GM19099 (cell line): ENCODE measurements at regions not wholly inside any gene's neighbourhood (a gene's known extent, or its start where the extent isn't known, plus 50 kb on each side); places are given as distances from the start of the nearest gene placed in this dataset.

Source experiments
- POLR2A ChIP-seq: IDR thresholded peaks from 3 replicates; pipeline ENCODE4 v1.6.1; 2011; ENCODE audit warnings: low read depth; ENCODE audit not compliant: insufficient read length; ENCODE audit errors: extremely low read depth

DNA sequence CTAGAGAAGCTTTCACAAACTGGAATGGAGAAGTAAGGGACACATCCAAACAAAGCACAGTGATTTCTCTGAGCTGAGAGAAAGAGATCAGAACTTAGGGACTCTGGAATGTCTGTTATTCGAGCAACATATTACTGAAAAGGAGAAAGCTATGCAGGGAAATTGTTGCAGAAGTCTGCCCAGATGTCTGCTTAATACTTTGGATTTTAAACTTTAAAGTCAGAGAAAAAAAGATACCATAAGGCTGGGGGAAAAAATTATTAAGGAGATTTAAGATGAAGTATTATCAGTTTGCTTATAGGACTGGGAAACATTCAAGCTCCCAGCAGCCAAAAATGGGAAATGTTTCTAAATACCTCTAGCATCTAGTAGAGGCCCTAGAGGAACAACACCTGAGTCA, 803.9 kb downstream of the TAF11L14 start:
- TF ChIP-seq POLR2A: no peak

DNA sequence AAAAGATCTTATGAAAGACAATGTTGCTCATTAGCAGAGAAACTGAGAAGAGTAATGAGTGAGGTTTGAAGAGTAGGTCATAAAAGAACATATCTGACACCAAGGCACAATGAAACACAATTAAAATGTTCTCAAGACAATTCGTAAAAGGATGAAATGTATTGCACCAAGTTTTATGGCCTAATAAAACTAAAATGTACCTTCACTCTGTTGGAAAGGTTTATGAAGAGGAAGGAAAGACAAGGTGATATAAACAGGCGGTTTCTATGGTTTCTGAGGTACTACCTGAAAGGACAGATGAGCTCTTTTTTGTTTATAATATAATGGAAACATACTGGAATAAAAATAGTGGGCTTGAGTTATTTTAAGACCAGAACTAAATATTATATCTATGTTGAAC, 821.3 kb downstream of the TAF11L14 start:
- no peak for TF ChIP-seq POLR2A

DNA sequence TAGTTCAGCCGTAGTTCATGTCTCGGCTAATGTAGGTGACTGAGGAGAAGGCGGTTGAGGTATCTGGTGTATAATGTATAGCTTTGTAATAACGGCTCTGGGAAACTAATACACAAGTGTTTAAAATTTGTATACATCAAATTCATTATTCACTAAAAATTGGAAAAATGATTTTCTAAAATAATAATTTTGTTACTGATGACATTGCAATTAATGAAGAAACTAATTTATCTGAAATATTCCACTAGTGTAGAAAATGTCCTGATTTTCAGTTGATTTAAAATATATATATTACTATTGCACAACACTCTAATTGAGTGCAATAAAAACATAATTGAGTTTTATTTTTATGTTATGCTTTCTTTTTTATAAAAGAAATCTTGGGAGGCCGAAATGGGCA, 823.0 kb downstream of the TAF11L14 start:
- no peak for TF ChIP-seq POLR2A

DNA sequence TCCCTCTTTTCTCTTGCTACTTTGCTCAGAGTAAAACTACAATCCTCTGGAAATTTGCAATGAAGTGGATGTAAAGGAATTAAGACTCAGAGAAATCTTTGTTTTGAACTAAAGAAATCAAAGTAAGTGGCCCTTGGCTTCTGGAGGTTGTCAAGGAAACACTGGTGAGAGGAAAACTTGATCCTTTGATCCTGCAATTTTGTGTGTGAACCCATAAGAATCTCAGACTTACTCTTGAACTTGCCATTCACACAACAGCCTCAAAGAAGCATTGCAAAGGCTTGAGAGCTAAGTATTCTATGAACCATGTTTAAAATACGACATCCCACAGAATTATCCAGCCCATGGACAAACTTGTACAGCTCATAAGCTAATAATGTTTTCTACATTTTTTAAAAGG, 827.5 kb downstream of the TAF11L14 start:
- TF ChIP-seq POLR2A: no peak

DNA sequence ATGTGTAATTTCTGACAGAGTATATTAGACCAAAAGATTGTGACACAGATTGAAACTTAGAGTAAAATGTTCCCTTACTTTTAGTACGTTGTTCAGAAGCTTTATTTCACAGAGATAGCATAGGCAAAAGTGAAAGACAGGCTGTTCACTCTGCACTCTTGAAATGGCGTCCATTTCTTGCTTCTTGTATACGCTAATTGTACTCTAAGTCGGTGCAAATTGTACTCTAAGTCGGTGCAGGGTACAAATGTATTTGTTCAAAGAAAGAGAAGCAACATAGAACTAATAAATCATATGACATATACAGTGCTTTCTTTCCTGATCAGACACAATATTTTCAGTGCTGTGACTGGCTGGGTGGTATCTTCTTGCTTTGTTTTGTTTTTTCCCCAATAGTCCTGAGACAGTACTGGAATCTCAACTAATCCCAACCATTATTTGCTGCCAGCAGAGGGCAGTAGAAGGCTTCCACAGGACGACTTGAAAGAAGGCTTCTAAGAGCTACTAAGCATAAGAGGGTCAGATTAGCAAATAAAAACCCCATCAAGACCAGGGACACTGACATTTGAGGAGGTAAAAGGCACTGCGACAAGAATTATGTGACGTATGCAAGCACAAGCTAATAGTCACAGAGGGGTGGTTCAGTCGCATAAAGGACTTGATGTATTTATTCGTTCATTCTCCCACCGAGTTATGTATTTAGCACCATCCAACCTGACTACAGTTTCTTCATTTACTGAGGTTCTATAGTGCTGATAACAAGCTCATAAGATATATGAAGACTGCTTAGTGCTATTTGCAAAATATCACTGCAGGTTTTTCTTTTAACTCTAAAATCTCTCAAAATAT, 831.8 kb downstream of the TAF11L14 start:
- no peak for TF ChIP-seq POLR2A

GRCh38 chr5:18466731-18467130, 832.5 kb downstream of the TAF11L14 start:
- no peak for TF ChIP-seq POLR2A

- TF ChIP-seq POLR2A: no peak
Measured at GRCh38 chr5:18483451-18483850, 849.2 kb downstream of the TAF11L14 start.

DNA sequence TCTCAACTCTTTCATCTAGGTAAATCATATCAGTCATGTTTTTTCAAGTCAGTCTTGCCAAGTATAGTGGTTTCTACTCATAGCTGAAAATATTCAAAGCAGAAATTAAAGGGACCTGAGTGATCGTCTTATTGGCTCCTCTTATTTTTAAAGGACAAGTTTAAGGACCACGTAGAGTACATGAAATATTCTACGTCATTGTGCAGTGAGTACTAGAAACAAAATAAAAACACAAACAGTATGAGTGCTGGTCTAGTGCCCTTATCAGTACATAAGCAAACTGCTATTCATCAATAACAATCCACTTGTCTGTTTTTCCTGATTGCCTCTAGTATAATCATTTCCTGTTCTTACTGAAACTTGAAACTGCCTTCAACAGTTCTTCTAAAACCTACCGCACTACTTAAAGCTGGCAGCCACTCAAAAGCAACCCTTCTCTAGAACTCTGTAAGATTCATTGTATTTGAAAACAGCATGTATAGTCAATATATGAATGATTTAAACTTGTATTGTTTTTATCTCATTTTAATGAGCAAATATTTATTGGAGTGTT, 853.7 kb downstream of the TAF11L14 start:
- TF ChIP-seq POLR2A: no peak

GRCh38 chr5:18489703-18490102, 855.4 kb downstream of the TAF11L14 start:
- no peak for TF ChIP-seq POLR2A

DNA sequence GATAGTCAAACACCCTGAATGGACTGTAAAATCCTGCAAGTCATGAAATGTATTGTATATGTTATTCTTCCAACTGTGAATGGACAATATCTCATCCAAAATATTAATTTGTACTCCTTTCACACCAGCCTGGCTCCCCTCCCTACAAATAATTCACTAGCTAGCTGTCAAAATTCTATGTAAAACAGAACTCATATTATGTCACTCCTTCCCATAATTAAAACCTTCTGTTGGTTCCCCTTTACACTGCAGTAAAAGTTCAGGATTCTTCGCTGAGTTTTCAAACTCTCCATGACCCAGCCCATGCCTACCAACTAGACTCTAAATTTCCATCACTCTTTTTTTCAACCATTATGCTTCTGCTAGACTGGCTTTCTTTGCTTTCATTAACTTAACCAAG, 857.1 kb downstream of the TAF11L14 start:
- TF ChIP-seq POLR2A: no peak

GRCh38 chr5:18495157-18495556, 860.9 kb downstream of the TAF11L14 start:
- TF ChIP-seq POLR2A: no peak

GRCh38 chr5:18496041-18496440, 861.8 kb downstream of the TAF11L14 start:
- TF ChIP-seq POLR2A: no peak

- no peak for TF ChIP-seq POLR2A
Measured at GRCh38 chr5:18497089-18497488, 862.8 kb downstream of the TAF11L14 start.

DNA sequence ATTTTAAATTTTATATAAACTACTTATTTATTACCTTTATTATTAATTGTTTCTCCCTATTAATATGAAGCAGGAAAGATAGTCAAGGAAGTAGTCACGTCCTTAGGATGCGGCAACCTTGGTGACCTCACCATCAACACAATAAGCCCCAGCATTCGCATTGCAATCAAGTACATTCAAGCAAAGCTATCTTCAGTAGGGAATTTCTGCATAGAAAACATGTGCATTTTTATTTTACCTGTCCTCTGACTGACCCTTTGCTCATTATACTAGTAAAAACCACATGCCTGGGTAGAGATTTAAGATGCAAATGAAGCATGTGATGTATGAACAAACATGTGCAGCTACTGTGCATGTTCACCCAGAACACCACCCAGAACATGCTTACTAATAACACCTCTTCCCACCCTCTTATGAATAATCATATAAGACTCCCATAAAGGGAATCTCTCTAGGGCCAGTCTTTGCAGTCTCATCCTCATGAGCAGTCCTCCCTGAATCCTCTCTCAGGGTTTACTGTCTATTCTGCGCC, 869.6 kb downstream of the TAF11L14 start:
- TF ChIP-seq POLR2A: no peak

DNA sequence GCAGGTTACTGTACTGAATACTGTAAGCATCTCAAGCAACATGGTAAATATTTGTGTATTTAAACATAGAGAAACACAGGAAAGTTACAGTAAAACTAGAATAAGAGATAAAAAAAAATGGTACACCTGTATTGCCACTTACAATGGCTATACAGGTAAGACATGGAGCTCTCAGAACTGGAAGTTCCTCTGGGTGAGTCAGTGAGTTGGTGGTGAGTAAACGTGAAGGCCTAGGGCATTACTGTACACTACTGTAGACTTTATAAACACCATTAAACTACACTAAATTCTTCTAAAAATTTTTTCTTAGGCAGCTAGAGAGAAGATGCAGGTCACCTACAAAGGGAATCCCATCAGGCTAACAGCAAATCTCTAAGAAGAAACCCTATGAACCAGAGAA, 872.9 kb downstream of the TAF11L14 start:
- TF ChIP-seq POLR2A: no peak
